Activated CD4-positive, alpha-beta T cell treated with anti-CD3 and anti-CD28 coated beads for 4 hours (primary cell): ENCODE measurements at regions not wholly inside any gene's neighbourhood (a gene's known extent, or its start where the extent isn't known, plus 50 kb on each side); places are given as distances from the start of the nearest gene placed in this dataset.

ENCODE experiments used
- DNase-seq, 2 donors: peaks; one replicate each; pipeline ENCODE4 v3.0.0-alpha.2; 2020

GRCh38 chr6:41404182-41404845 is 68.9 kb downstream of the NCR2 start:
- no peak for DNase-seq

GRCh38 chr6:41405941-41406727 is 70.7 kb downstream of the NCR2 start:
- DNase-seq, result no peak

GRCh38 chr6:41406728-41407489 is 71.5 kb downstream of the NCR2 start:
- no peak for DNase-seq

- no peak for DNase-seq
Observed at GRCh38 chr6:41408576-41408975, 73.2 kb downstream of the NCR2 start.

GRCh38 chr6:41408982-41409381 is 73.6 kb downstream of the NCR2 start:
- no peak for DNase-seq

DNA sequence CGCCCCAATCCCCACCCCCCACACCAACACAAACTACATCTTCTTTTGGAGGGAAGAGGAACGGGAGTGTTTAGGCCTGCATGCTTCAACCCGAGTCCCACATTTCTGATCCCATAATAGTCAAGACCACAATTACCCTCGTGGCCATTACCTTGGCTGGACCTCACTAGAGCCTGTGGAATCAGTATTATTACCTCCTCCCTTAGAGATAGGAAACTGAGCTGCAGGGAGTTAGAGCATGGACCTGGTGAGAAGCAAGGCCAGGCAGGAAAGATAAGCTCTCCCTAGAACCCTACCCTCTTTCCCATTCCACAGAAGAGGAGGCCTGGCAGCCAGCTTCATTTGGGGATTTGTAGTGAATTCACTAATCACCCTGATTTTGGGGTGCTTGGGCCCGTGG is 74.1 kb downstream of the NCR2 start:
- DNase-seq, result no peak

DNA sequence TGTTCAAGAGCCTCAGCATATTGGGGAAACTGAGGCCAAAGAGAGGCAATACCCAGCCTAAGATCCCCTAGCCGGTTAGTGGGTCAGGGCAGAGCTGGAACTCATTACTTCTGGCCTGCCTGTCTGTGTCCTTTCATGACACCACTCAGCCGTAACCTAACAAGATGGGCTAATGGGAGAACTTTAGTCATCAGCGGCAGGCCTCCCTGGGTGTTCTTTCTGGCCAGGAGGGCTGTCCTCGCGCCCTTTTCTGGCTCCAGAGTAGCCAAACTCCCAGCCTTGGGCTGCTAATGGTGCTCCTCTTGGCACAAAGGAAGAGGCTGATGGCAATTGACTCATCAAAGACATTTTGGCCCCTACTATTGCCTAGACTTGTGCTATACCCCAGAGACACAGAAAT is 76.6 kb downstream of the NCR2 start:
- no peak for DNase-seq

GRCh38 chr6:41413250-41413649 is 77.8 kb downstream of the NCR2 start:
- no peak for DNase-seq

GRCh38 chr6:41416501-41416837 is 81.1 kb downstream of the NCR2 start:
- no peak for DNase-seq

DNA sequence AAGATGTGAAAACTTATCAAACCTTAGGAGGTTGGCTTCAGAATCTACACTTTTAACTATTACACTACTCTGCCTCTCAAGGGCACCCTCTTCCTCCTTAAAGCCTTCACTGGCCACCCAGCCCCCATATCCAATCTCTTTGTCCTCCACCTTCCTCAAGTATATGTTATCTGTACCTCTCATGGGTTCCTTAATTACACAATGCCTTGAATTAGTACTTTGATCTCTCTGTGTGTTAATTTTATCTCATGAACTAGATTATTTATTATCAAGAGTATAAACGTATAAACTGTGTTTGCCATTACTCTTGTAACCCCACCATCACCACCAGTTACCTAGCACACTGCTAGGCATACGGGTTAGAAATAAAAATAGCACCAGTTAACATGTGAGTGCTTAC is 83.3 kb downstream of the NCR2 start:
- no peak for DNase-seq

- no peak for DNase-seq
Observed at GRCh38 chr6:41419385-41419784, 84.0 kb downstream of the NCR2 start.

- DNase-seq, result no peak
Observed at GRCh38 chr6:41420186-41420585, 84.8 kb downstream of the NCR2 start.

- no peak for DNase-seq
Observed at GRCh38 chr6:41422161-41422560, 86.8 kb downstream of the NCR2 start.

- no peak for DNase-seq
Observed at GRCh38 chr6:41423002-41423401, 87.6 kb downstream of the NCR2 start.

GRCh38 chr6:41424370-41425058 is 89.1 kb downstream of the NCR2 start:
- DNase-seq, result peak; percentile 63 to 84

GRCh38 chr6:41425511-41425910 is 90.1 kb downstream of the NCR2 start:
- DNase-seq, result no peak

- no peak for DNase-seq
Observed at GRCh38 chr6:41426438-41426851, 91.0 kb downstream of the NCR2 start.

DNA sequence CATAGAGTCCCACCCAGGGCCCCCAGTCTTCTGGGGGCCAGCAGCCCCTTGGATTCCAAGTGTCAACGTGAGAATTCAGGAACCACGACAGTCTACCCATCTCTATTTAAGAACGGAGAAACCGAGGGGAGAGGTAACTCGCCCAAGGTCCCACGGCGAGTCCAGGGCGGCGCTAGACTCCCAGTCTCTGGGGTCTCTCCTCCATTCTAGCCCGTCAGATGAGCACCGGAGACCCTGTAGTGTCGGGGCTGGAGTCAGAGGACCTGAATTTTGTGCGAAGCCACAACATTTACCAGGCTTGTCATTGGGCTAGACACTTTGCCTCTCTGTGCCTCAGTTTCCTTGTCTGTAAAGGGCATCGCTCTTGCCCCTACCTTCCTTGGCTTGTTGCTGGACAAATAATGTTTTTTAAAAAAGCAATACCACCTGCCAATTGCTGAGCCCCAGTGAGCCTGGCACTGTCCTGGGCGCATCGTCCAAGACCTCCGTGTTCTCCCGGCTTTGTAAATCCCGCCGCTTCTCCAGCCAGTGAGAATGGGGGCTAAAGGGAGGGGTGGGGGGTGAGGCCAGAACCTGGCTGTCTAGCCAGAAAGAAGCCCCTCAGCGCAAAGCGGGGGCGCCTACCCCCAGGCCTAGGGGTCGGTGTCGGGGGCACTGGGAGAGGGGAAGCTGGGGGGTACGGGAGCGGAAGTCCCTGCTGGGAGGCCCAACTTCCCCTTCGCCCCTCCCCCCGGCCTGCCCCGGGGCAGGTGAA is 91.7 kb downstream of the NCR2 start:
- DNase-seq, result no peak

GRCh38 chr6:41427642-41428335 is 92.4 kb downstream of the NCR2 start:
- peak in 1 of 2 donors; percentile 38 for DNase-seq

GRCh38 chr6:41428336-41428995 is 93.1 kb downstream of the NCR2 start:
- no peak for DNase-seq

DNA sequence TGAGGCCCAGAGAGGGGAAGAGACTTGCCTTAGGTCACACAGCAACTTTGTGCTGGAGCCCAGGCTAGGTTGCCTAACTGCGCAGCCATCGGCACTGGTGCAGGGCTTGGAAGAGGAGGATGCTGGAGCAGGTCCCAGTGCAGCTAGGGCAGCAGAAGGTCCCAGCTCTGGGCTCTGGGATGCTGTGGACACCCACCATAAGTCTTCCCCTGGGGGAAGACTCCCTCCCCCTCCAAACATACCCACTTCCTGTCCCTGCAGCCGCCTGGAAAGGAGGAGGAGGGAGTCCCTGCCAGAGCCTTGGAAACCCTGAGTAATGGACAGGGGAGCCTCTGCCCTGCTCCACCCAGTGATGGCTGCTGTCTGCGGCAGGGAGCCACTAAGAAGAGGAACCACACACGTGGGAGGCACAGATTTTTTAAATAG is 93.6 kb downstream of the NCR2 start:
- peak; percentile 18 to 47 for DNase-seq
